SK-N-MC (cell line): ENCODE measurements at regions not wholly inside any gene's neighbourhood (a gene's known extent, or its start where the extent isn't known, plus 50 kb on each side); places are given as distances from the start of the nearest gene placed in this dataset.

Experiments
- EZH2 ChIP-seq: fragments of 200-600 bp; sonication (generic); IDR thresholded peaks from one replicate; pipeline ENCODE4 v1.6.1; 2017; ENCODE audit warnings: antibody characterized with exemption
- FOXP2 ChIP-seq: optimal IDR thresholded peaks from 2 replicates; pipeline ENCODE3; 2011; ENCODE audit warnings: mild to moderate bottlenecking, moderate library complexity; ENCODE audit not compliant: insufficient read depth; ENCODE audit errors: extremely low read length, control extremely low read depth
- POLR2AphosphoS5 ChIP-seq: IDR thresholded peaks from 2 replicates; pipeline ENCODE4 v1.6.1; 2012; ENCODE audit warnings: mild to moderate bottlenecking, low read depth, low read length, borderline replicate concordance

DNA sequence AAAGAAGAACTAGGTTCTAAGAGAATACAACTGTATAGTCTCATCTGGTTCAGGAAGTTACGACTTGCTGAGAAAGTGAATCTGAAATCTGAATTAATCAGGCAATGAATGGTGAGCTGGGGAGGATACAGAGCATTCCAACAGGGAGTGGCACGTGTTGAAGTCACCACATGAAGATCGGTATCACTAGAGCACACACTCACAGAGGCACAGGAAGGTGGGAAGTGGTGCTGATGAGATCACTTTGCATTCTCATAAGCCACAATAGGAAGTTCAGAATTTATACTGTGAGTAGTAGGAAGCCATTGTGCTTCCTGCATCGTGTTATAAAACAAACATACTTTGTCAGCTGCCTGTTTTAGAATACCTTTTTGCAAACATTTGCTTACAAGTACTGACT is 615.0 kb upstream of the DDX18 start:
- TF ChIP-seq POLR2AphosphoS5 (no peak), EZH2 (no peak), FOXP2 (no peak)
